ENCODE measurements at regions not wholly inside any gene's neighbourhood (a gene's known extent, or its start where the extent isn't known, plus 50 kb on each side); places are given as distances from the start of the nearest gene placed in this dataset.

GRCh38 chr11:23095650-23096189 lies 235.4 kb upstream of the CCDC179 start:
- Histone ChIP-seq H3K4me3 (ENCODE audit: low read depth, low read length) (no peak overlapping the region), H3K27me3 (no peaks in the 10 kb centered on the region), H3K4me1 (no peaks in the 10 kb centered on the region), H3K9me3 (no peaks in the 10 kb centered on the region), H3K36me3 (no peaks in the 10 kb centered on the region)
- DNase-seq: no peak
- TF ChIP-seq CTCF (IDR thresholded peaks at IDR 0.05; ENCODE audit: low read depth, low read length): no peak

- TF ChIP-seq CTCF (IDR thresholded peaks at IDR 0.05; ENCODE audit: low read depth, low read length): no peak
- no peaks in the 10 kb centered on the region for H3K27me3 ChIP-seq
- H3K4me3 ChIP-seq (ENCODE audit: low read depth, low read length): no peak overlapping the region
- H3K9me3 ChIP-seq: no peaks in the 10 kb centered on the region
- DNase-seq: no peak
- no peaks in the 10 kb centered on the region for H3K36me3 ChIP-seq
- no peaks in the 10 kb centered on the region for H3K4me1 ChIP-seq
Measured at GRCh38 chr11:23097891-23098290, 237.6 kb upstream of the CCDC179 start.

- Histone ChIP-seq H3K4me1 (no peaks in the 10 kb centered on the region), H3K27me3 (no peaks in the 10 kb centered on the region), H3K9me3 (no peaks in the 10 kb centered on the region), H3K36me3 (no peaks in the 10 kb centered on the region), H3K4me3 (ENCODE audit: low read depth, low read length) (no peak overlapping the region)
- no peak for TF ChIP-seq CTCF (IDR thresholded peaks at IDR 0.05; ENCODE audit: low read depth, low read length)
- DNase-seq: no peak
Measured at GRCh38 chr11:23099256-23099655, 239.0 kb upstream of the CCDC179 start.

- Histone ChIP-seq H3K9me3 (no peaks in the 10 kb centered on the region), H3K4me3 (ENCODE audit: low read depth, low read length) (no peak overlapping the region), H3K36me3 (no peaks in the 10 kb centered on the region), H3K27me3 (no peaks in the 10 kb centered on the region), H3K4me1 (no peaks in the 10 kb centered on the region)
- no peak for DNase-seq
- no peak for TF ChIP-seq CTCF (IDR thresholded peaks at IDR 0.05; ENCODE audit: low read depth, low read length)
Measured at GRCh38 chr11:23100726-23101125, 240.5 kb upstream of the CCDC179 start.

- Histone ChIP-seq H3K27me3 (no peaks in the 10 kb centered on the region), H3K4me1 (no peaks in the 10 kb centered on the region), H3K9me3 (no peaks in the 10 kb centered on the region), H3K4me3 (ENCODE audit: low read depth, low read length) (no peak overlapping the region), H3K36me3 (no peaks in the 10 kb centered on the region)
- no peak for TF ChIP-seq CTCF (IDR thresholded peaks at IDR 0.05; ENCODE audit: low read depth, low read length)
- no peak for DNase-seq
Measured at GRCh38 chr11:23103416-23103815, 243.1 kb upstream of the CCDC179 start.

- DNase-seq: no peak
- H3K27me3 ChIP-seq: no peaks in the 10 kb centered on the region
- H3K4me3 ChIP-seq (ENCODE audit: low read depth, low read length): no peak overlapping the region
- H3K9me3 ChIP-seq: no peaks in the 10 kb centered on the region
- H3K36me3 ChIP-seq: no peaks in the 10 kb centered on the region
- peaks cover 4% of the 10 kb centered on the region; the same call in 1 of the 2 replicates for H3K4me1 ChIP-seq
- no peak for TF ChIP-seq CTCF (IDR thresholded peaks at IDR 0.05; ENCODE audit: low read depth, low read length)
Measured at GRCh38 chr11:23111527-23111926, 251.3 kb upstream of the CCDC179 start.
